Stimulated activated memory B cell treated with anti-CD40 and anti-IgM and Interleukin-4, amounts not matched to agents 10 μg/mL and 1 μg/mL and 100 μg/mL, for 72 hours (primary cell): ENCODE measurements at regions not wholly inside any gene's neighbourhood (a gene's known extent, or its start where the extent isn't known, plus 50 kb on each side); places are given as distances from the start of the nearest gene placed in this dataset.

Source experiments
- ATAC-seq: fragments of 150-1000 bp; cut with Tn5 transposase; 2 replicates; pipeline ENCODE4 v1.10.0; 2021
- H3K27ac Mint-ChIP-seq: one replicate; pipeline ENCODE4 v1.8.0; 2022; ENCODE audit warnings: mild to moderate bottlenecking, mixed read lengths
- H3K27me3 Mint-ChIP-seq: one replicate; pipeline ENCODE4 v1.8.0; 2022; ENCODE audit warnings: mixed read lengths
- H3K36me3 Mint-ChIP-seq: one replicate; pipeline ENCODE4 v1.8.0; 2022; ENCODE audit warnings: mixed read lengths
- H3K4me1 Mint-ChIP-seq: one replicate; pipeline ENCODE4 v1.8.0; 2022; ENCODE audit warnings: mixed read lengths
- H3K4me3 Mint-ChIP-seq: one replicate; pipeline ENCODE4 v1.8.0; 2022; ENCODE audit warnings: mild to moderate bottlenecking, moderate library complexity, mixed read lengths
- H3K9me3 Mint-ChIP-seq: one replicate; pipeline ENCODE4 v1.8.0; 2022; ENCODE audit warnings: mixed read lengths

DNA sequence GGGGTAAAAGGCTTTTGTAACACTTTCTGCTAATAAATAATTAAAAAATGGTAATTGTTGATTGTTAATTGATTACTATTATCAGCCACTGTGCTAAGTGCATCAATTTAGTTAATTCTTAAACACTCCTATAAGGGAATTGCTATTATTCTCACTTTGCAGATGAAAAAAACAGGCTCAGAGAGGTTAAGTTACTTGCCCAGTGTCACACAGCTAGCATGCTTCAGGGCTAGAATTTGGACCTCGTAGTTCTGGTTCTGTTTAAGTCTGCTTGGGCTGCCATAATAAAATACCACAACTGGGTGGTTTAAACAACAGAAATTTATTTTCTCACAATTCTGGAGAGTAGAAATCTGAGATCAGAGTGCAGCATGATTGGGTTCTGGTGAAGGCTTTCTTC lies 164.8 kb upstream of the TBX18 start:
- Mint-ChIP-seq H3K4me3 (no peak overlapping the region), H3K4me1 (no peaks in the 10 kb centered on the region), H3K9me3 (no peaks in the 10 kb centered on the region), H3K27me3 (no peaks in the 10 kb centered on the region), H3K36me3 (no peaks in the 10 kb centered on the region), H3K27ac (no peak overlapping the region)
- no peak for ATAC-seq

- Mint-ChIP-seq H3K36me3 (no peaks in the 10 kb centered on the region), H3K9me3 (no peaks in the 10 kb centered on the region), H3K27me3 (no peaks in the 10 kb centered on the region), H3K4me1 (no peaks in the 10 kb centered on the region), H3K27ac (no peak overlapping the region), H3K4me3 (no peak overlapping the region)
- ATAC-seq: no peak
Observed at GRCh38 chr6:84927551-84927950, 163.2 kb upstream of the TBX18 start.

- H3K4me3 Mint-ChIP-seq: no peak overlapping the region
- no peaks in the 10 kb centered on the region for H3K27me3 Mint-ChIP-seq
- no peaks in the 10 kb centered on the region for H3K4me1 Mint-ChIP-seq
Observed at GRCh38 chr6:84926189-84927155, 162.1 kb upstream of the TBX18 start.

GRCh38 chr6:84921891-84922290 lies 157.5 kb upstream of the TBX18 start:
- Mint-ChIP-seq H3K27ac (no peak overlapping the region), H3K36me3 (no peaks in the 10 kb centered on the region), H3K27me3 (no peaks in the 10 kb centered on the region), H3K9me3 (no peaks in the 10 kb centered on the region), H3K4me3 (no peak overlapping the region), H3K4me1 (no peaks in the 10 kb centered on the region)
- ATAC-seq: no peak

More at GRCh38 chr6:84926189-84927155, 162.1 kb upstream of the TBX18 start:
- Mint-ChIP-seq H3K36me3 (no peaks in the 10 kb centered on the region), H3K9me3 (no peaks in the 10 kb centered on the region), H3K27ac (no peak overlapping the region)
- no peak for ATAC-seq

- Mint-ChIP-seq H3K27me3 (no peaks in the 10 kb centered on the region), H3K4me3 (no peak overlapping the region), H3K9me3 (no peaks in the 10 kb centered on the region), H3K27ac (no peak overlapping the region), H3K36me3 (no peaks in the 10 kb centered on the region), H3K4me1 (no peaks in the 10 kb centered on the region)
- no peak for ATAC-seq
Observed at GRCh38 chr6:84920021-84920420, 155.6 kb upstream of the TBX18 start.

- no peak for ATAC-seq
- no peak overlapping the region for H3K4me3 Mint-ChIP-seq
- H3K36me3 Mint-ChIP-seq: no peaks in the 10 kb centered on the region
- no peaks in the 10 kb centered on the region for H3K9me3 Mint-ChIP-seq
- H3K27ac Mint-ChIP-seq: no peak overlapping the region
- H3K4me1 Mint-ChIP-seq: no peaks in the 10 kb centered on the region
- no peaks in the 10 kb centered on the region for H3K27me3 Mint-ChIP-seq
Observed at GRCh38 chr6:84916704-84917103, 152.3 kb upstream of the TBX18 start.

- Mint-ChIP-seq H3K9me3 (no peaks in the 10 kb centered on the region), H3K27me3 (no peaks in the 10 kb centered on the region), H3K36me3 (no peaks in the 10 kb centered on the region), H3K27ac (no peak overlapping the region), H3K4me3 (no peak overlapping the region), H3K4me1 (no peaks in the 10 kb centered on the region)
- ATAC-seq: no peak
Observed at GRCh38 chr6:84912472-84913322, 148.3 kb upstream of the TBX18 start.

- Mint-ChIP-seq H3K36me3 (no peaks in the 10 kb centered on the region), H3K27ac (no peak overlapping the region), H3K27me3 (no peaks in the 10 kb centered on the region), H3K9me3 (no peaks in the 10 kb centered on the region), H3K4me3 (no peak overlapping the region), H3K4me1 (no peaks in the 10 kb centered on the region)
- ATAC-seq: no peak
Observed at GRCh38 chr6:84910906-84911607, 146.7 kb upstream of the TBX18 start.

DNA sequence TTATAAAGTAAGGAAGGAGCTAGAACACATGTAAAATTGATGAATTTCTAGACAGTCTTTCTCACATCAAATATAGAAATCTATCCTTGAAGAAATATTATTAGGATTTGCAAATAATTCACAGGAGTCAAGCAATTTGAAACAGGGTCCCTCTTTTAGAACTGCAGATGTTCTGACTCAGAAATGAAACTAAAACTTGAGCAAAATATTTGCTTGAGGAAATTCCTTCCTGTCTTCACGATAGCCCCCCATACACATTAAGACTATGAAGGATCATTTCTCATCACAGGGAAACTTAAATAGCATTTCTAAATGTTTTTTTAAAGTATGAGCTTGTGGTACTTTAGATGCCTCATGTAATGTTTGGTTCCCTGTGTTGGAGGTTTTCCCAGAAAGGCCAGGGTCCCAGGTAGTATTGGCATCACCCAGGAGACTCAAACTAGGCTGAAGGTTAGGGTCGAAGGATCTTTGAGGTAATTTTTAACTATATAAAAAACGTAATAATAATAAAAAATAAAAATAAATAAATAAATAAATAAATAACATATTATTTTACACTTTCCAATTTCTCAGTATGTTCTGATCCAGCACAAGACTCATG lies 144.0 kb upstream of the TBX18 start:
- Mint-ChIP-seq H3K4me3 (no peak overlapping the region), H3K27me3 (no peaks in the 10 kb centered on the region), H3K4me1 (no peaks in the 10 kb centered on the region), H3K9me3 (no peaks in the 10 kb centered on the region), H3K27ac (no peak overlapping the region), H3K36me3 (no peaks in the 10 kb centered on the region)
- no peak for ATAC-seq

DNA sequence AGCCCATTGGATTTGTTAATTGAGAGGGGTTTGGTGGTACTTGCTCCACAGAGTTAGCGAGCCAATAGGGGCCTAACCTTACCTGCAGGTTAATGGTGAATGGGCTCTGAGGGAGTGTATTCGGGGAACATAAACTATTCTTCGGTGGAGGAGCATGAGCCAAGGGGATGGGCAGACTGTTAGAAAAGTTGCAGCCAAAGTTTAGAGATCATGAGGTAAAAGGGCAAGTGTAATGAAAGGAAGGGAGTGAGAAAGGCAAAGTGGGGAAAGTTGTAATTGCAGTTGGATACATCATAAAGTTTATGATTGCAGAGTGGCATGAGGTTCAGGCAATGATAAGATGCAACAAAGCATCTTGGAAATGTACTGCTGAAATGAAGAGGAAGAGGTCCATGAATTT lies 142.1 kb upstream of the TBX18 start:
- H3K4me1 Mint-ChIP-seq: no peaks in the 10 kb centered on the region
- H3K9me3 Mint-ChIP-seq: no peaks in the 10 kb centered on the region
- no peak for ATAC-seq
- no peaks in the 10 kb centered on the region for H3K27me3 Mint-ChIP-seq
- H3K4me3 Mint-ChIP-seq: no peak overlapping the region
- no peak overlapping the region for H3K27ac Mint-ChIP-seq
- H3K36me3 Mint-ChIP-seq: no peaks in the 10 kb centered on the region

GRCh38 chr6:84905823-84906222 lies 141.4 kb upstream of the TBX18 start:
- no peaks in the 10 kb centered on the region for H3K9me3 Mint-ChIP-seq
- ATAC-seq: no peak
- no peaks in the 10 kb centered on the region for H3K27me3 Mint-ChIP-seq
- no peaks in the 10 kb centered on the region for H3K36me3 Mint-ChIP-seq
- H3K4me1 Mint-ChIP-seq: no peaks in the 10 kb centered on the region
- H3K27ac Mint-ChIP-seq: no peak overlapping the region
- H3K4me3 Mint-ChIP-seq: no peak overlapping the region

DNA sequence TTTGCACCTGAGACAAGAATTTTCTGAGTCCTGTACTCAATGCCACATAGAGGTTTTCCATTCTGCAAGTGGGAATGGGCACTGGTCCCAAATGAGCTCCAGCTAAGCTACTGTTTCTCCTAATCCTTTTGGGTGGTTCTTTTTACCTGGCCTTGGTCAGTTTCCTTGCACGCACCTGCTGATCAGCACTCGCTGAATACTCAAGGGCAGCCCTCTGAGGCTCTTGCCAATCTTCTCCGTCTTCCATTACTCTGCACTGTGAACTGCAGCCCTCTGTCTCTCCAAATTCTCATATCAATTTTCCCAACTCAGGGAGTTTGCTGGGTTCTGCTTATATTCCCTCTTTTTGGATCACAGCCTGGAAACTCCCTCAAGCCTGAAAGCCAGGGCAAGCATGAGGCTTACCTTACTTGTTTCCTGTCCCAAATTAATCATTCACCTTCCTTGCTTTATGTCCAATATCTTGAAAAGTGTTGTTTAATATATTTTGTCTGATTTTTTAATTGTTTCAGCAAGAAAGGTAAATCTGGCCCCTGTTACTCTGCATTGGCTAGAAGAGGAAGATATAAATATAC lies 138.0 kb upstream of the TBX18 start:
- H3K4me1 Mint-ChIP-seq: no peaks in the 10 kb centered on the region
- H3K4me3 Mint-ChIP-seq: no peak overlapping the region
- no peaks in the 10 kb centered on the region for H3K9me3 Mint-ChIP-seq
- ATAC-seq: no peak
- no peaks in the 10 kb centered on the region for H3K36me3 Mint-ChIP-seq
- H3K27ac Mint-ChIP-seq: no peak overlapping the region
- no peaks in the 10 kb centered on the region for H3K27me3 Mint-ChIP-seq

GRCh38 chr6:84897988-84898594 lies 133.7 kb upstream of the TBX18 start:
- no peak for ATAC-seq
- no peaks in the 10 kb centered on the region for H3K36me3 Mint-ChIP-seq
- H3K4me1 Mint-ChIP-seq: no peaks in the 10 kb centered on the region
- H3K27ac Mint-ChIP-seq: no peak overlapping the region
- no peak overlapping the region for H3K4me3 Mint-ChIP-seq
- no peaks in the 10 kb centered on the region for H3K27me3 Mint-ChIP-seq
- H3K9me3 Mint-ChIP-seq: peaks cover 7% of the 10 kb centered on the region

GRCh38 chr6:84897011-84897410 lies 132.6 kb upstream of the TBX18 start:
- ATAC-seq: no peak
- no peaks in the 10 kb centered on the region for H3K36me3 Mint-ChIP-seq
- H3K27me3 Mint-ChIP-seq: no peaks in the 10 kb centered on the region
- H3K9me3 Mint-ChIP-seq: peaks cover 7% of the 10 kb centered on the region
- no peaks in the 10 kb centered on the region for H3K4me1 Mint-ChIP-seq
- H3K27ac Mint-ChIP-seq: no peak overlapping the region
- H3K4me3 Mint-ChIP-seq: no peak overlapping the region
